Tibial nerve (tissue), 3 donors: ENCODE measurements at regions not wholly inside any gene's neighbourhood (a gene's known extent, or its start where the extent isn't known, plus 50 kb on each side); places are given as distances from the start of the nearest gene placed in this dataset.

Source experiments
- CTCF ChIP-seq, 5 experiments: fragments of 200-600 bp in 3 of 5; fragments of 450-650 bp in 2 of 5; sonication (generic) in 3 of 5; IDR thresholded peaks; one replicate each; pipeline ENCODE4 v1.5.1; 2016 to 2019; ENCODE audit warnings: antibody characterized with exemption in 5 of 5, mild to moderate bottlenecking in 3 of 5, moderate library complexity in 2 of 5
- POLR2A ChIP-seq, 2 donors: fragments of 450-650 bp; IDR thresholded peaks; one replicate each; pipeline ENCODE4 v1.6.1; 2017; ENCODE audit warnings: antibody characterized with exemption in 2 of 2, mild to moderate bottlenecking in 2 of 2, moderate library complexity in 2 of 2

- TF ChIP-seq POLR2A (IDR thresholded peaks at IDR 0.05) (no peak), CTCF (IDR thresholded peaks at IDR 0.05) (no peak)
Observed at GRCh38 chr12:25889185-25889584, 69.3 kb upstream of the RASSF8 start.
